PC-9 (cell line): ENCODE measurements at regions not wholly inside any gene's neighbourhood (a gene's known extent, or its start where the extent isn't known, plus 50 kb on each side); places are given as distances from the start of the nearest gene placed in this dataset.

Experiments used
- BruUV-seq: library from RNA; stranded (reverse); fragments of 400-500 nt; replicated peaks from 2 replicates; lab custom pipeline; 2021; lab: Mats Ljungman, UMichigan
- CTCF ChIA-PET: fragments of 300-600 bp; sonication (Branson Sonifier 250); formaldehyde crosslinking; loops from one replicate; lab custom pipeline; 2022; ENCODE audit warnings: antibody characterized with exemption; lab: Charles Lee
- POLR2A ChIA-PET: fragments of 300-600 bp; sonication (Branson Sonifier 250); formaldehyde crosslinking; loops from one replicate; lab custom pipeline; 2022; ENCODE audit warnings: antibody characterized with exemption; ENCODE audit not compliant: unreplicated experiment; lab: Charles Lee
- DNase-seq, 2 experiments: peaks; one replicate each; pipeline versions ENCODE4 v3.0.0 to v3.0.0-alpha.2; 2015 to 2022; ENCODE audit warnings: mixed read lengths in 1 of 2
- H2AFZ ChIP-seq: fragments of 200-600 bp; sonication (generic); 2 replicates; pipeline ENCODE4 v1.8.1; 2017; ENCODE audit warnings: antibody characterized with exemption
- H3F3A ChIP-seq: fragments of 200-600 bp; sonication (generic); 2 replicates; pipeline ENCODE4 v1.8.1; 2017; ENCODE audit warnings: antibody characterized with exemption, mild to moderate bottlenecking, low read depth; ENCODE audit not compliant: insufficient read depth
- H3K27ac ChIP-seq: fragments of 200-600 bp; sonication (generic); 2 replicates; pipeline ENCODE4 v1.6.1; 2016; ENCODE audit warnings: mixed run types
- H3K27me3 ChIP-seq: fragments of 200-600 bp; sonication (generic); 2 replicates; pipeline ENCODE4 v1.6.1; 2016; ENCODE audit warnings: low read depth, mixed run types; ENCODE audit not compliant: insufficient read depth
- H3K36me3 ChIP-seq: fragments of 200-600 bp; sonication (generic); 2 replicates; pipeline ENCODE4 v1.6.1; 2016; ENCODE audit warnings: low read depth, mixed run types
- H3K4me1 ChIP-seq: fragments of 200-600 bp; sonication (generic); replicated peaks from 2 replicates; pipeline ENCODE4 v1.6.1; 2016; ENCODE audit warnings: mixed run types; ENCODE audit not compliant: insufficient read depth
- H3K4me2 ChIP-seq: fragments of 200-600 bp; sonication (generic); 2 replicates; pipeline ENCODE4 v1.6.1; 2017; ENCODE audit warnings: mixed run types
- H3K4me3 ChIP-seq: fragments of 200-600 bp; sonication (generic); 2 replicates; pipeline ENCODE4 v1.6.1; 2016; ENCODE audit warnings: mixed run types
- H3K79me2 ChIP-seq: fragments of 200-600 bp; sonication (generic); 2 replicates; pipeline ENCODE4 v1.6.1; 2017; ENCODE audit warnings: low read depth, mixed run types
- H3K9me2 ChIP-seq: fragments of 200-600 bp; sonication (generic); 2 replicates; pipeline ENCODE4 v1.8.1; 2017; ENCODE audit warnings: mild to moderate bottlenecking; ENCODE audit not compliant: insufficient read depth
- H3K9me3 ChIP-seq: fragments of 200-600 bp; sonication (generic); 2 replicates; pipeline ENCODE4 v1.8.1; 2016; ENCODE audit warnings: low read depth; ENCODE audit not compliant: insufficient read depth
- H4K20me1 ChIP-seq: fragments of 200-600 bp; sonication (generic); 2 replicates; pipeline ENCODE4 v1.8.1; 2017; ENCODE audit not compliant: insufficient read depth
- EZH2 ChIP-seq: fragments of 200-600 bp; sonication (generic); IDR thresholded peaks from 2 replicates; pipeline ENCODE4 v1.8.0; 2017; ENCODE audit warnings: antibody characterized with exemption, low read depth
- intact Hi-C: fragments of 100-400 bp; cut with micrococcal nuclease; formaldehyde crosslinking; loops from one replicate; pipeline ENCODE4 v1.10.0; 2022; ENCODE audit not compliant: unreplicated experiment
- TF ChIP-seq, protein P1 (sequence below): fragments of 200-600 bp; sonication (generic); conservative IDR thresholded peaks from 2 replicates; pipeline ENCODE4 v1.6.1; 2017; ENCODE audit warnings: mixed run types, antibody characterized with exemption, mild to moderate bottlenecking, moderate library complexity

DNA sequence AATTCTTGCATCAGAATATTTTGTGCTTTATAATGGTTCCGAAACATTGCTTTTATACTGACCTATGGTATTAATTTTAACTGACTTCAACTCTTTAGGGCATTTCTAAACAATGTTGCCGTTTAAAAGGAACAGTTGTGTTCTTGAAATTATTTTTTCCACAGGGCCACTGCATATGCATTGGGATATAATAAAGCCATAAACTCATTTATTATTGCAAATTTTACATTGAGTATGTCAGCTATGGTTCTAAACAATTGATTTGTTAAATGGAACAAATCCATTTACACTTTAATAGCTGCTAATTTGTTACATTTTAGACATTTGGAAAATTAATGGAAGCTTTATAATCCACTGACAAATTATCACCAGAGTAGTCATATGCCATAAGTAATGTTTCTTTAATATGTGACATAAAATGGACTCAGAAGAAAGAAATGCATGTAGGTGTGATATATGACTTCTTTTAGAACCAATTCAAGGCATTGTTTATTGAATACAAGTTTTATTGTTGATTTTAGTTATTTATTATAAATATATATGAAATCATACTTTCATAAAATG lies 553.3 kb downstream of the TLL1 start:
- H3K9me3 ChIP-seq, result no peaks in the 10 kb centered on the region
- H3K4me2 ChIP-seq, result no peak overlapping the region
- no peaks in the 10 kb centered on the region for H3K4me1 ChIP-seq
- H2AFZ ChIP-seq, result no peak overlapping the region
- H3K27me3 ChIP-seq, result no peaks in the 10 kb centered on the region
- intact Hi-C loops, result no loop called here
- no peak overlapping the region for H3K4me3 ChIP-seq
- POLR2A ChIA-PET, result no interaction called here
- no peak overlapping the region for H3K27ac ChIP-seq
- CTCF ChIA-PET, result no interaction called here
- H3F3A ChIP-seq, result no peaks in the 10 kb centered on the region
- BruUV-seq, result no TSS peak
- no peaks in the 10 kb centered on the region for H3K9me2 ChIP-seq
- no peaks in the 10 kb centered on the region for H4K20me1 ChIP-seq
- no peaks in the 10 kb centered on the region for H3K36me3 ChIP-seq
- no peak for TF ChIP-seq EZH2
- TF ChIP-seq, protein P1, sequence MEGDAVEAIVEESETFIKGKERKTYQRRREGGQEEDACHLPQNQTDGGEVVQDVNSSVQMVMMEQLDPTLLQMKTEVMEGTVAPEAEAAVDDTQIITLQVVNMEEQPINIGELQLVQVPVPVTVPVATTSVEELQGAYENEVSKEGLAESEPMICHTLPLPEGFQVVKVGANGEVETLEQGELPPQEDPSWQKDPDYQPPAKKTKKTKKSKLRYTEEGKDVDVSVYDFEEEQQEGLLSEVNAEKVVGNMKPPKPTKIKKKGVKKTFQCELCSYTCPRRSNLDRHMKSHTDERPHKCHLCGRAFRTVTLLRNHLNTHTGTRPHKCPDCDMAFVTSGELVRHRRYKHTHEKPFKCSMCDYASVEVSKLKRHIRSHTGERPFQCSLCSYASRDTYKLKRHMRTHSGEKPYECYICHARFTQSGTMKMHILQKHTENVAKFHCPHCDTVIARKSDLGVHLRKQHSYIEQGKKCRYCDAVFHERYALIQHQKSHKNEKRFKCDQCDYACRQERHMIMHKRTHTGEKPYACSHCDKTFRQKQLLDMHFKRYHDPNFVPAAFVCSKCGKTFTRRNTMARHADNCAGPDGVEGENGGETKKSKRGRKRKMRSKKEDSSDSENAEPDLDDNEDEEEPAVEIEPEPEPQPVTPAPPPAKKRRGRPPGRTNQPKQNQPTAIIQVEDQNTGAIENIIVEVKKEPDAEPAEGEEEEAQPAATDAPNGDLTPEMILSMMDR, result no peak
- H3K79me2 ChIP-seq, result no peaks in the 10 kb centered on the region
- no peak for DNase-seq

DNA sequence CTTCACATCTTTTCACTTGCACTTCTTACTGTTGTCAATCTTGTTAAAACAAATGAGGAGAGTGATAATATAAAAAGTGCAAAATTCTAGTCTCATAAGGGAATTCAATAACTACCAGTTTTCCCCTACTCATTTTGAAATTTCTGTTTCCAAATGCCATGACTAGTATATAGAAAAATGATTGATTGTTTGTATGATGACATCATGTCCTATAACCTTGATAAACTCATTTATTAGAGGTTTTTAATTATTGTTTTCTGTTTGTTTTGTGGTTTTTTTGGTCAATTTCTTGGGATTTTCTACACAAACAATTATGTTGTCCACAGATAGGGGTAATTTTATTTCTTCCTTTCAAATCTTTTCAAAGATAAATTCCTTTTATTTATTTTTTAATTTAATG lies 559.1 kb downstream of the TLL1 start:
- no peaks in the 10 kb centered on the region for H3K27me3 ChIP-seq
- no peak overlapping the region for H3K27ac ChIP-seq
- H2AFZ ChIP-seq, result no peak overlapping the region
- no peaks in the 10 kb centered on the region for H3F3A ChIP-seq
- H3K4me2 ChIP-seq, result no peak overlapping the region
- ChIA-PET CTCF (no interaction called here), POLR2A (no interaction called here)
- no peaks in the 10 kb centered on the region for H4K20me1 ChIP-seq
- BruUV-seq, result no TSS peak
- TF ChIP-seq, protein P1, result no peak
- TF ChIP-seq EZH2, result no peak
- H3K4me3 ChIP-seq, result no peak overlapping the region
- no peaks in the 10 kb centered on the region for H3K9me2 ChIP-seq
- no peaks in the 10 kb centered on the region for H3K4me1 ChIP-seq
- intact Hi-C loops, result no loop called here
- DNase-seq, result no peak
- no peaks in the 10 kb centered on the region for H3K79me2 ChIP-seq
- no peaks in the 10 kb centered on the region for H3K9me3 ChIP-seq
- H3K36me3 ChIP-seq, result no peaks in the 10 kb centered on the region

- no peak overlapping the region for H3K4me3 ChIP-seq
- no TSS peak for BruUV-seq
- H3F3A ChIP-seq, result no peaks in the 10 kb centered on the region
- TF ChIP-seq, protein P1, result no peak
- no peak for TF ChIP-seq EZH2
- H3K27me3 ChIP-seq, result no peaks in the 10 kb centered on the region
- H3K9me3 ChIP-seq, result no peaks in the 10 kb centered on the region
- ChIA-PET POLR2A (no interaction called here), CTCF (no interaction called here)
- H3K27ac ChIP-seq, result no peak overlapping the region
- H3K9me2 ChIP-seq, result no peaks in the 10 kb centered on the region
- no peaks in the 10 kb centered on the region for H4K20me1 ChIP-seq
- no peaks in the 10 kb centered on the region for H3K4me1 ChIP-seq
- no peak overlapping the region for H2AFZ ChIP-seq
- intact Hi-C loops, result no loop called here
- DNase-seq, result no peak
- H3K36me3 ChIP-seq, result no peaks in the 10 kb centered on the region
- no peak overlapping the region for H3K4me2 ChIP-seq
- H3K79me2 ChIP-seq, result no peaks in the 10 kb centered on the region
These were observed 559.8 kb downstream of the TLL1 start for GRCh38 chr4:166432842-166433241.
